ENCODE measurements at regions not wholly inside any gene's neighbourhood (a gene's known extent, or its start where the extent isn't known, plus 50 kb on each side); places are given as distances from the start of the nearest gene placed in this dataset.

GRCh38 chr1:55839626-55840025 is 624.5 kb upstream of the USP24 start:
- TF ChIP-seq, protein P1, sequence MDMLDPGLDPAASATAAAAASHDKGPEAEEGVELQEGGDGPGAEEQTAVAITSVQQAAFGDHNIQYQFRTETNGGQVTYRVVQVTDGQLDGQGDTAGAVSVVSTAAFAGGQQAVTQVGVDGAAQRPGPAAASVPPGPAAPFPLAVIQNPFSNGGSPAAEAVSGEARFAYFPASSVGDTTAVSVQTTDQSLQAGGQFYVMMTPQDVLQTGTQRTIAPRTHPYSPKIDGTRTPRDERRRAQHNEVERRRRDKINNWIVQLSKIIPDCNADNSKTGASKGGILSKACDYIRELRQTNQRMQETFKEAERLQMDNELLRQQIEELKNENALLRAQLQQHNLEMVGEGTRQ (IDR thresholded peaks at IDR 0.05; ENCODE audit: low read length): no peak
- TF ChIP-seq BCL11A (IDR thresholded peaks at IDR 0.05; ENCODE audit: low read depth in 2 of 2, low read length in 2 of 2) (no peak), YY1 (IDR thresholded peaks at IDR 0.05; ENCODE audit: low read depth, low read length) (no peak), RXRA (IDR thresholded peaks at IDR 0.05; ENCODE audit: insufficient read depth, low read depth, low read length) (no peak), CHD2 (IDR thresholded peaks at IDR 0.05; ENCODE audit: low read length) (no peak), POLR2AphosphoS5 (IDR thresholded peaks at IDR 0.05; ENCODE audit: low read depth, low read length) (no peak), CREB1 (IDR thresholded peaks at IDR 0.05) (no peak), CTCF (IDR thresholded peaks at IDR 0.05; ENCODE audit: control extremely low read depth in 1 of 3, insufficient read depth in 1 of 3, low read depth in 1 of 3, low read length in 3 of 3) (no peak), POLR2A (IDR thresholded peaks at IDR 0.05; ENCODE audit: control extremely low read depth in 1 of 2, low read depth in 2 of 2, low read length in 2 of 2) (no peak), EP300 (IDR thresholded peaks at IDR 0.05; ENCODE audit: borderline replicate concordance in 1 of 2, low read depth in 2 of 2, low read length in 2 of 2) (no peak)
- TF ChIP-seq, protein P2, sequence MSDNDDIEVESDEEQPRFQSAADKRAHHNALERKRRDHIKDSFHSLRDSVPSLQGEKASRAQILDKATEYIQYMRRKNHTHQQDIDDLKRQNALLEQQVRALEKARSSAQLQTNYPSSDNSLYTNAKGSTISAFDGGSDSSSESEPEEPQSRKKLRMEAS (IDR thresholded peaks at IDR 0.05): no peak
